T-cell (primary cell): ENCODE measurements at regions not wholly inside any gene's neighbourhood (a gene's known extent, or its start where the extent isn't known, plus 50 kb on each side); places are given as distances from the start of the nearest gene placed in this dataset.

ENCODE experiments used
- ATAC-seq, 4 experiments: fragments of 200-7000 bp in 3 of 4; fragments of 150-1000 bp in 1 of 4; cut with Tn5 transposase; replicated peaks in 1 of 4; 1 replicate in 3 of 4; 2 replicates in 1 of 4; pipeline ENCODE4 v1.10.0; 2021; ENCODE audit warnings: moderate library complexity in 3 of 4, mild to moderate bottlenecking in 2 of 4, moderate number of reproducible peaks in 1 of 4
- CTCF ChIA-PET, 2 donors: fragments of 300-600 bp; sonication (Branson Sonifier 250); formaldehyde crosslinking; loops; one replicate each; lab custom pipeline; 2022; ENCODE audit warnings: antibody characterized with exemption in 2 of 2; lab: Charles Lee
- POLR2A ChIA-PET, 2 donors: fragments of 300-600 bp; sonication (Branson Sonifier 250); formaldehyde crosslinking; loops; one replicate each; lab custom pipeline; 2022; ENCODE audit warnings: antibody characterized with exemption in 2 of 2; lab: Charles Lee
- DNase-seq, 35 experiments: peaks; one replicate each; pipeline versions ENCODE4 v3.0.0 to v3.0.0-alpha.2; 2013 to 2023
- H3K27ac ChIP-seq: one replicate; pipeline ENCODE4 v1.5.1; 2013; ENCODE audit warnings: low read length
- H3K27me3 ChIP-seq, 2 experiments: replicated peaks in 1 of 2; 1 replicate in 1 of 2; 2 replicates in 1 of 2; pipeline versions ENCODE4 v1.6.1 to v1.7.0; 2013; ENCODE audit warnings: low read length in 1 of 2, mixed read lengths in 1 of 2; ENCODE audit not compliant: control insufficient read depth in 2 of 2, insufficient read depth in 2 of 2; ENCODE audit errors: extremely low read depth in 1 of 2
- H3K36me3 ChIP-seq, 2 donors: 1 replicate in 1 of 2; 2 replicates in 1 of 2; pipeline versions ENCODE4 v1.6.1 to v1.7.0; 2013; ENCODE audit warnings: low read length in 1 of 2; ENCODE audit not compliant: control insufficient read depth in 2 of 2, insufficient read depth in 1 of 2; ENCODE audit errors: extremely low read depth in 1 of 2
- H3K4me1 ChIP-seq, 2 experiments: 1 replicate in 1 of 2; 2 replicates in 1 of 2; pipeline versions ENCODE4 v1.6.1 to v1.7.0; 2013; ENCODE audit warnings: low read length in 2 of 2, mixed read lengths in 1 of 2; ENCODE audit not compliant: insufficient read depth in 2 of 2, control insufficient read depth in 1 of 2; ENCODE audit errors: extremely low read depth in 1 of 2
- H3K4me3 ChIP-seq, 2 donors: 1 replicate in 1 of 2; 2 replicates in 1 of 2; pipeline versions ENCODE4 v1.5.1 to v1.7.0; 2013; ENCODE audit warnings: mild to moderate bottlenecking in 2 of 2, low read length in 1 of 2, moderate library complexity in 1 of 2; ENCODE audit not compliant: control insufficient read depth in 1 of 2; ENCODE audit errors: extremely low read depth in 1 of 2
- H3K9me3 ChIP-seq: 2 replicates; pipeline ENCODE4 v1.7.0; 2013
- H3K27ac Mint-ChIP-seq, 2 donors: one replicate each; pipeline ENCODE4 v1.8.0; 2020 to 2021; ENCODE audit warnings: mild to moderate bottlenecking in 2 of 2, mixed read lengths in 2 of 2
- H3K27me3 Mint-ChIP-seq, 2 donors: one replicate each; pipeline ENCODE4 v1.8.0; 2021 to 2022; ENCODE audit warnings: mixed read lengths in 2 of 2
- H3K36me3 Mint-ChIP-seq: one replicate; pipeline ENCODE4 v1.8.0; 2021; ENCODE audit warnings: mixed read lengths
- H3K4me1 Mint-ChIP-seq, 3 donors: one replicate each; pipeline ENCODE4 v1.8.0; 2020 to 2022; ENCODE audit warnings: mixed read lengths in 3 of 3, mild to moderate bottlenecking in 1 of 3
- H3K4me3 Mint-ChIP-seq, 3 donors: one replicate each; pipeline ENCODE4 v1.8.0; 2020 to 2022; ENCODE audit warnings: mild to moderate bottlenecking in 3 of 3, mixed read lengths in 3 of 3, moderate library complexity in 3 of 3
- H3K9me3 Mint-ChIP-seq, 3 donors: one replicate each; pipeline ENCODE4 v1.8.0; 2020 to 2022; ENCODE audit warnings: mixed read lengths in 3 of 3
- WGBS: methylation state at CpG from one replicate; pipeline ENCODE4 v1.1.5; 2013; ENCODE audit warnings: missing lambda C conversion rate; ENCODE audit not compliant: insufficient coverage; 5-methylcytosine and 5-hydroxymethylcytosine counted together

DNA sequence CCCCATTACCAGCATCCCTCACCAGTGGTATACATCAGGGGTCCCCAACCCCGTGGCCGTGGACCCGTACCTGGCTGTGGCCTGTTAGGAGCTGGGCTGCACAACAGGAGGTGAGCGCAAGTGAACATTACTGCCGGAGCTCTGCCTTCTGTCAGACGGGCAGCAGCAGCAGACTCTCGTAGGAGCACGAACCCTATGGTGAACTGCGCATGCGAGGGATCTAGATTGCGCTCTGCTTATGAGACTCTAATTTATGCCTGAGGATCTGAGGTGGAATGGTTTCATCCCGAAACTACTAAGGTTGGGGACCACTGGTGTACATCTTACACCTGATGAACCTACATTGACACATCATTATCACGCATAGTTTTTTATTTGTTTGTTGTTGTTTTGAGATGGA is 52.8 kb upstream of the DHX15 start:
- no peaks in the 10 kb centered on the region for H3K9me3 Mint-ChIP-seq
- no peak overlapping the region for H3K4me3 ChIP-seq
- H3K27ac Mint-ChIP-seq: no peak overlapping the region
- no peaks in the 10 kb centered on the region for H3K36me3 ChIP-seq
- H3K9me3 ChIP-seq: no peaks in the 10 kb centered on the region
- no peak overlapping the region for H3K27ac ChIP-seq
- ChIA-PET POLR2A (no interaction called here), CTCF (no interaction called here)
- H3K36me3 Mint-ChIP-seq: no peaks in the 10 kb centered on the region
- DNase-seq: no peak
- H3K27me3 Mint-ChIP-seq: peaks cover 14 to 16% of the 10 kb centered on the region in 2 donors
- peaks cover 0 to 10% of the 10 kb centered on the region in 2 experiments for H3K27me3 ChIP-seq
- no peaks in the 10 kb centered on the region for H3K4me1 Mint-ChIP-seq
- no peak for ATAC-seq
- no peak overlapping the region for H3K4me3 Mint-ChIP-seq
- no peaks in the 10 kb centered on the region for H3K4me1 ChIP-seq
- WGBS: 91% methylated on average over 11 of the region's 13 CpGs

DNA sequence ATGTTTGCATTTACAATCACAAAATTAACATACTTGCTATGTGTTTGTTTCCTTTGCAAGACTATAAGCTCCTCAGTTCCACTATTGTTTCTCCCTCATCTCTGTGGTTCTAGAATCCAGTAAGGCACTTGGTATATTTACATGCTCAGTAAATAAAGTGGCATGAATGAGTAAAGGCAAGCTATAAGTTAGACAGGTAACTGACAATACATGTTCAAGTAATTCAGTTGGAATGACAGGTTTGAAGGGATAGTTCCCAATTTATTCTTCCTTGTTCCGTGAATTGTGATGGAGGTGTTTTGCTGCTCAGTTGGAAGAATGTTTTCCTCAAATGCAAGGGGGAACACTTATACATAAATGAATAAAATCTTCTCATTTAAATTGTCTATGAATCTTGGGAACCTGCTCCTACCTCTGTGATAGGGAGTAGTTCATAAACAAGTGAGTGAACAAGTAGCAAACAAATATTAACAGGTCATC is 54.1 kb upstream of the DHX15 start:
- no peaks in the 10 kb centered on the region for H3K9me3 ChIP-seq
- Mint-ChIP-seq H3K4me1 (no peaks in the 10 kb centered on the region), H3K27ac (no peak overlapping the region), H3K36me3 (no peaks in the 10 kb centered on the region), H3K9me3 (no peaks in the 10 kb centered on the region), H3K27me3 (peaks cover 10 to 11% of the 10 kb centered on the region in 2 donors), H3K4me3 (no peak overlapping the region)
- no peaks in the 10 kb centered on the region for H3K4me1 ChIP-seq
- no peaks in the 10 kb centered on the region for H3K36me3 ChIP-seq
- ChIA-PET CTCF (no interaction called here), POLR2A (no interaction called here)
- H3K27ac ChIP-seq: no peak overlapping the region
- no peak for DNase-seq
- no peak for ATAC-seq
- no peak overlapping the region for H3K4me3 ChIP-seq
- no CpG with 5 or more reads among the region's 1 CpG for WGBS
- H3K27me3 ChIP-seq: peaks cover 0 to 7% of the 10 kb centered on the region in 2 experiments

- Mint-ChIP-seq H3K4me3 (no peak overlapping the region), H3K36me3 (no peaks in the 10 kb centered on the region), H3K27ac (no peak overlapping the region), H3K27me3 (peaks cover 8 to 10% of the 10 kb centered on the region in 2 donors), H3K9me3 (no peaks in the 10 kb centered on the region), H3K4me1 (no peaks in the 10 kb centered on the region)
- no peaks in the 10 kb centered on the region for H3K9me3 ChIP-seq
- ChIA-PET POLR2A (no interaction called here), CTCF (interaction anchor here in 1 of 2 donors (0.5 kb wide), 1 partner anchor 11 kb away, joined by 3 read pairs; no protein-coding TSS in a partner anchor)
- no peaks in the 10 kb centered on the region for H3K4me1 ChIP-seq
- no peak overlapping the region for H3K4me3 ChIP-seq
- no peak for DNase-seq
- 70% methylated on average over 3 of the region's 5 CpGs for WGBS
- no peak overlapping the region for H3K27ac ChIP-seq
- no peak for ATAC-seq
- H3K36me3 ChIP-seq: no peaks in the 10 kb centered on the region
- H3K27me3 ChIP-seq: peaks cover 0 to 7% of the 10 kb centered on the region in 2 experiments
These were observed 55.4 kb upstream of the DHX15 start for GRCh38 chr4:24639714-24640113.

DNA sequence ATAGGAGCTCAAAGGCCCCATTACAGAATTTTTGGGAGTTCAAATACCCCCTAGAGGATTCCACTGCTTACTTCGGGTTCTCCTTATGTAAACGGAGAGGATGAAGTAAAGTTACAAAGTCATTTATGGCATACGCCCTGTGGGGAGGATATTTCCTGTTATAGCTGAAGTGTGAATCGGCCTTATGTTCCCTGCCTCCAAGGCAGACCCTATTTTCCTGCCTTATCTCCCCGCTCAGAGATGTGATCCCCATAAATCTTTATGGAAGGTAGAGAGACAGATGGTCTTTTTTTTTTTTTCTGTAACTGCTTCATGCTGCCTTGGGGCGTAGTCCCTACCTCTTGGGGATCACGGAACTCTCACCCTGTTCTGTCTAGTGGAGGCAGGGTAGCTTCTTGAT is 56.0 kb upstream of the DHX15 start:
- Mint-ChIP-seq H3K27ac (no peak overlapping the region), H3K4me3 (no peak overlapping the region), H3K9me3 (no peaks in the 10 kb centered on the region), H3K27me3 (peaks cover 8 to 10% of the 10 kb centered on the region in 2 donors), H3K36me3 (no peaks in the 10 kb centered on the region), H3K4me1 (no peaks in the 10 kb centered on the region)
- Histone ChIP-seq H3K9me3 (no peaks in the 10 kb centered on the region), H3K36me3 (no peaks in the 10 kb centered on the region), H3K4me3 (no peak overlapping the region), H3K27me3 (peaks cover 0 to 7% of the 10 kb centered on the region in 2 experiments), H3K27ac (no peak overlapping the region), H3K4me1 (no peaks in the 10 kb centered on the region)
- ATAC-seq: no peak
- WGBS: no CpG with 5 or more reads among the region's 7 CpGs
- POLR2A ChIA-PET: no interaction called here
- DNase-seq: no peak
- CTCF ChIA-PET: no interaction called here

GRCh38 chr4:24642981-24643547 is 58.7 kb upstream of the DHX15 start:
- WGBS: no CpG with 5 or more reads among the region's 3 CpGs
- CTCF ChIA-PET: no interaction called here

DNA sequence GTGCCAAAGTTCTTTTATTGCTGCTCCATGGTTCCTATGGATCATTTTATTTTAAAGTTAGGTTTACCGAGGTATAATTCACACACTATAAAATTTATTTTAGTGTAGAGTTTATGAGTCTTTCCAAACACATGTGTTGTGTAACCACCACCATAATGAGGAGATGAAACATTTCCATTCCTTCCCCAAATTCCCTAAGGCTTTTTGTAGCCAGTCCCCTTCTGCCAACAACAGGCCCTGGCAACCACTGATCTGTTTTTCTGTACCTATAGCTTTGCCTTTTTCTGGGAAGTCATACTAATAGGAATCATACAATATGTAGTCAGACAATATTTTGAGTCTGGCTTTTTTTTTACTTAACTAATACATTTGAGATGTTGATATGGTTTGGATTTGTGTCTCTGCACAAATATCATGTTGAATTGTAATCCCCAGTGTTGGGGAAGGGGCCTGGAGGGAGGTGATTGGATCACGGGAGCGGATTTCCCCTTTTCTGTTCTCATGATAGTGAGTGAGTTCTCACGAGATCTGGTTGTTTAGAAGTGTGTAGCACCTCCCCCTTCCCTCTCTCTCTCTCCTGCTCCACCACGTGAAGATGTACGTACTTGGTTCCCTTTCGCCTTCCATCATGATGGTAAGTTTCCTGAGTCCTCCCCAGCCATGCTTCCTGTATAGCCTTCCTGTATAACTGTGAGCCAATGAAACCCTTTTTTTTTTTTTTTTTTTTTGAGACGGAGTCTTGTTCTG is 59.6 kb upstream of the DHX15 start:
- Mint-ChIP-seq H3K27me3 (peaks cover 10 to 12% of the 10 kb centered on the region in 2 donors), H3K4me3 (no peak overlapping the region), H3K9me3 (no peaks in the 10 kb centered on the region), H3K4me1 (no peaks in the 10 kb centered on the region), H3K36me3 (no peaks in the 10 kb centered on the region), H3K27ac (no peak overlapping the region)
- no peak overlapping the region for H3K4me3 ChIP-seq
- ChIA-PET CTCF (no interaction called here), POLR2A (no interaction called here)
- no peaks in the 10 kb centered on the region for H3K9me3 ChIP-seq
- no peak overlapping the region for H3K27ac ChIP-seq
- H3K27me3 ChIP-seq: no peaks in the 10 kb centered on the region
- DNase-seq (no peak), ATAC-seq (no peak)
- H3K36me3 ChIP-seq: no peaks in the 10 kb centered on the region
- no peaks in the 10 kb centered on the region for H3K4me1 ChIP-seq
- no CpG with 5 or more reads among the region's 8 CpGs for WGBS

More at GRCh38 chr4:24642981-24643547, 58.7 kb upstream of the DHX15 start:
- no peaks in the 10 kb centered on the region for H3K4me1 ChIP-seq
- no peaks in the 10 kb centered on the region for H3K36me3 Mint-ChIP-seq
- H3K4me1 Mint-ChIP-seq: no peaks in the 10 kb centered on the region
- no peak overlapping the region for H3K27ac ChIP-seq
- H3K27ac Mint-ChIP-seq: no peak overlapping the region
- peaks cover 10 to 11% of the 10 kb centered on the region in 2 donors for H3K27me3 Mint-ChIP-seq
- no peak for DNase-seq
- POLR2A ChIA-PET: no interaction called here
- H3K9me3 Mint-ChIP-seq: no peaks in the 10 kb centered on the region
- H3K4me3 Mint-ChIP-seq: no peak overlapping the region
- H3K27me3 ChIP-seq: no peaks in the 10 kb centered on the region
- no peaks in the 10 kb centered on the region for H3K9me3 ChIP-seq
- H3K4me3 ChIP-seq: no peak overlapping the region
- no peaks in the 10 kb centered on the region for H3K36me3 ChIP-seq
- ATAC-seq: no peak
